ENCODE measurements at regions not wholly inside any gene's neighbourhood (a gene's known extent, or its start where the extent isn't known, plus 50 kb on each side); places are given as distances from the start of the nearest gene placed in this dataset.

GRCh38 chr12:43208221-43208620 is 343.8 kb downstream of the ADAMTS20 start:
- TF ChIP-seq CTCF (IDR thresholded peaks at IDR 0.05; ENCODE audit: low read depth, low read length) (no peak), POLR2A (IDR thresholded peaks at IDR 0.05; ENCODE audit: extremely low read depth, insufficient read length) (no peak)
- TF ChIP-seq, protein P1, sequence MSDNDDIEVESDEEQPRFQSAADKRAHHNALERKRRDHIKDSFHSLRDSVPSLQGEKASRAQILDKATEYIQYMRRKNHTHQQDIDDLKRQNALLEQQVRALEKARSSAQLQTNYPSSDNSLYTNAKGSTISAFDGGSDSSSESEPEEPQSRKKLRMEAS (IDR thresholded peaks at IDR 0.05; ENCODE audit: low read depth, low read length), result no peak
